NB4 (cell line): ENCODE measurements at regions not wholly inside any gene's neighbourhood (a gene's known extent, or its start where the extent isn't known, plus 50 kb on each side); places are given as distances from the start of the nearest gene placed in this dataset.

Source experiments
- POLR2A ChIP-seq: IDR thresholded peaks from 2 replicates; pipeline ENCODE4 v1.6.1; 2011; ENCODE audit warnings: mild to moderate bottlenecking; ENCODE audit not compliant: insufficient read length; ENCODE audit errors: extremely low read depth
- TF ChIP-seq, protein P1 (sequence below): IDR thresholded peaks from 2 replicates; pipeline ENCODE4 v1.6.1; 2011; ENCODE audit warnings: low read depth, low read length
- TF ChIP-seq, protein P2 (sequence below): IDR thresholded peaks from one replicate; pipeline ENCODE4 v1.5.1; 2012; ENCODE audit warnings: low read depth, low read length

DNA sequence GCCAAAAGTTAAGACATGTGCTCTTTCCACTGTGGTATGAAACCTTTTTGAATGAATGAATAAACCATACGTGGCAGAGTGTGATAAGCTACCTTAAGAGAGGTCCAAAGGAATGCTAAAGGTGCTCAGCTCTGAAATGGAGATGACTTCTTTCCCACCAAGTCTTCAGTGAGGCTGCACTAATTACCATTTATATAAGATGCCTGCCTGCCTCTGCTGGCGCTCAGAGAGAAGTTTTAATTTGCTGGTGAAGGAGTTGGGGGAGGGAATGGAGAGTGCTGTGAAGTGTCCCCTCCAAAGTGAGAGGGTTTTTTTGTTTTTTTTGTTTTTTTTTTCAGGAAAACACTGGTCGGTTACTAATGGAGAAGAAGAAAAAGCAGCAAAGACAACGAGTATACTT is 559.0 kb downstream of the OMA1 start:
- TF ChIP-seq, protein P1, sequence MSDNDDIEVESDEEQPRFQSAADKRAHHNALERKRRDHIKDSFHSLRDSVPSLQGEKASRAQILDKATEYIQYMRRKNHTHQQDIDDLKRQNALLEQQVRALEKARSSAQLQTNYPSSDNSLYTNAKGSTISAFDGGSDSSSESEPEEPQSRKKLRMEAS = no peak
- TF ChIP-seq POLR2A = no peak
- TF ChIP-seq, protein P2, sequence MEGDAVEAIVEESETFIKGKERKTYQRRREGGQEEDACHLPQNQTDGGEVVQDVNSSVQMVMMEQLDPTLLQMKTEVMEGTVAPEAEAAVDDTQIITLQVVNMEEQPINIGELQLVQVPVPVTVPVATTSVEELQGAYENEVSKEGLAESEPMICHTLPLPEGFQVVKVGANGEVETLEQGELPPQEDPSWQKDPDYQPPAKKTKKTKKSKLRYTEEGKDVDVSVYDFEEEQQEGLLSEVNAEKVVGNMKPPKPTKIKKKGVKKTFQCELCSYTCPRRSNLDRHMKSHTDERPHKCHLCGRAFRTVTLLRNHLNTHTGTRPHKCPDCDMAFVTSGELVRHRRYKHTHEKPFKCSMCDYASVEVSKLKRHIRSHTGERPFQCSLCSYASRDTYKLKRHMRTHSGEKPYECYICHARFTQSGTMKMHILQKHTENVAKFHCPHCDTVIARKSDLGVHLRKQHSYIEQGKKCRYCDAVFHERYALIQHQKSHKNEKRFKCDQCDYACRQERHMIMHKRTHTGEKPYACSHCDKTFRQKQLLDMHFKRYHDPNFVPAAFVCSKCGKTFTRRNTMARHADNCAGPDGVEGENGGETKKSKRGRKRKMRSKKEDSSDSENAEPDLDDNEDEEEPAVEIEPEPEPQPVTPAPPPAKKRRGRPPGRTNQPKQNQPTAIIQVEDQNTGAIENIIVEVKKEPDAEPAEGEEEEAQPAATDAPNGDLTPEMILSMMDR = no peak
